Thyroid gland (tissue), 4 donors: ENCODE measurements at regions not wholly inside any gene's neighbourhood (a gene's known extent, or its start where the extent isn't known, plus 50 kb on each side); places are given as distances from the start of the nearest gene placed in this dataset.
A peak's percentile ranks its signal among the peaks of the same experiment; 100 is the strongest.

Experiments used
- DNase-seq, 2 donors: peaks; one replicate each; pipeline ENCODE4 v3.0.0-alpha.2; 2019
- H3K27ac ChIP-seq, 3 donors: fragments of 200-600 bp; sonication (generic); 1 replicate in 2 of 3; 2 replicates in 1 of 3; pipeline ENCODE4 v1.5.1; 2016 to 2019; ENCODE audit warnings: mild to moderate bottlenecking in 1 of 3, moderate library complexity in 1 of 3
- H3K27me3 ChIP-seq: fragments of 200-600 bp; sonication (generic); one replicate; pipeline ENCODE4 v1.5.1; 2019
- H3K36me3 ChIP-seq, 2 donors: fragments of 200-600 bp; sonication (generic); one replicate each; pipeline ENCODE4 v1.5.1; 2016 to 2019
- H3K4me1 ChIP-seq, 2 donors: fragments of 200-600 bp; sonication (generic); one replicate each; pipeline ENCODE4 v1.5.1; 2017 to 2019
- H3K4me3 ChIP-seq, 3 donors: fragments of 200-600 bp; sonication (generic); replicated peaks in 1 of 3; 1 replicate in 2 of 3; 2 replicates in 1 of 3; pipeline ENCODE4 v1.5.1; 2016; ENCODE audit warnings: mild to moderate bottlenecking in 1 of 3
- H3K9me3 ChIP-seq: fragments of 200-600 bp; sonication (generic); one replicate; pipeline ENCODE4 v1.5.1; 2017
- CTCF ChIP-seq, 6 experiments: fragments of 200-600 bp in 3 of 6; fragments of 450-650 bp in 3 of 6; sonication (generic) in 3 of 6; IDR thresholded peaks; one replicate each; pipeline ENCODE4 v1.5.1; 2016 to 2019; ENCODE audit warnings: antibody characterized with exemption in 6 of 6, mild to moderate bottlenecking in 2 of 6, inconsistent platforms in 1 of 6, moderate library complexity in 1 of 6
- POLR2A ChIP-seq, 2 donors: fragments of 450-650 bp; IDR thresholded peaks; one replicate each; pipeline ENCODE4 v1.6.1; 2017; ENCODE audit warnings: antibody characterized with exemption in 2 of 2, mild to moderate bottlenecking in 2 of 2, moderate library complexity in 1 of 2
- WGBS, 2 donors: methylation state at CpG; one replicate each; pipeline ENCODE4 v1.1.5; 2017; 5-methylcytosine and 5-hydroxymethylcytosine counted together
- intact Hi-C: fragments of 100-400 bp; cut with DNase I; formaldehyde crosslinking; loops from one replicate; pipeline ENCODE4 v1.15.1; 2023

GRCh38 chr6:169961772-169962561, 210.5 kb downstream of the ERMARD start:
- intact Hi-C loops = no loop called here
- peak overlapping the region in 1 of 3 donors; percentile 17 for H3K4me3 ChIP-seq
- peaks cover 0 to 17% of the 10 kb centered on the region in 2 donors for H3K4me1 ChIP-seq
- no peaks in the 10 kb centered on the region for H3K9me3 ChIP-seq
- DNase-seq = no peak
- WGBS, 2 donors = 13 to 14% methylated on average over 15 to 23 of the region's 75 CpGs
- no peak overlapping the region for H3K27ac ChIP-seq
- H3K27me3 ChIP-seq = no peaks in the 10 kb centered on the region
- TF ChIP-seq POLR2A (IDR thresholded peaks at IDR 0.05) = no peak
- TF ChIP-seq CTCF (IDR thresholded peaks at IDR 0.05) = peak; percentile 13 to 49 (median 24)
- H3K36me3 ChIP-seq = no peaks in the 10 kb centered on the region

GRCh38 chr6:169960886-169961611, 209.6 kb downstream of the ERMARD start:
- no peak overlapping the region for H3K4me3 ChIP-seq
- no peaks in the 10 kb centered on the region for H3K9me3 ChIP-seq
- H3K27me3 ChIP-seq = no peaks in the 10 kb centered on the region
- no peak overlapping the region for H3K27ac ChIP-seq
- no peak for DNase-seq
- intact Hi-C loops = no loop called here
- WGBS, 2 donors = 66 to 91% methylated on average over 7 to 12 of the region's 12 CpGs
- H3K36me3 ChIP-seq = no peaks in the 10 kb centered on the region
- TF ChIP-seq CTCF (IDR thresholded peaks at IDR 0.05) (no peak), POLR2A (IDR thresholded peaks at IDR 0.05) (no peak)
- peaks cover 0 to 17% of the 10 kb centered on the region in 2 donors for H3K4me1 ChIP-seq

- TF ChIP-seq POLR2A (IDR thresholded peaks at IDR 0.05) (no peak), CTCF (IDR thresholded peaks at IDR 0.05) (no peak)
- H3K9me3 ChIP-seq = no peaks in the 10 kb centered on the region
- no peaks in the 10 kb centered on the region for H3K36me3 ChIP-seq
- WGBS, 2 donors = 86 to 92% methylated on average over 10 of the region's 10 CpGs
- no peak overlapping the region for H3K27ac ChIP-seq
- intact Hi-C loops = no loop called here
- H3K27me3 ChIP-seq = no peaks in the 10 kb centered on the region
- H3K4me1 ChIP-seq = peaks cover 0 to 21% of the 10 kb centered on the region in 2 donors
- no peak for DNase-seq
- H3K4me3 ChIP-seq = no peak overlapping the region
Measured at GRCh38 chr6:169960521-169960885, 209.1 kb downstream of the ERMARD start.

GRCh38 chr6:169960003-169960344, 208.6 kb downstream of the ERMARD start:
- no peaks in the 10 kb centered on the region for H3K36me3 ChIP-seq
- H3K4me3 ChIP-seq = no peak overlapping the region
- DNase-seq = no peak
- H3K27me3 ChIP-seq = no peaks in the 10 kb centered on the region
- peaks cover 0 to 22% of the 10 kb centered on the region in 2 donors for H3K4me1 ChIP-seq
- no peak overlapping the region for H3K27ac ChIP-seq
- WGBS, 2 donors = 87 to 94% methylated on average over 4 of the region's 4 CpGs
- TF ChIP-seq CTCF (IDR thresholded peaks at IDR 0.05) = no peak
- TF ChIP-seq POLR2A (IDR thresholded peaks at IDR 0.05) = no peak
- H3K9me3 ChIP-seq = no peaks in the 10 kb centered on the region
- intact Hi-C loops = no loop called here
